Sigmoid colon (tissue), 6 donors: ENCODE measurements at regions not wholly inside any gene's neighbourhood (a gene's known extent, or its start where the extent isn't known, plus 50 kb on each side); places are given as distances from the start of the nearest gene placed in this dataset.

Source experiments
- DNase-seq: peaks from one replicate; pipeline ENCODE4 v3.0.0-alpha.2; 2019
- H3K27ac ChIP-seq, 4 donors: fragments of 200-600 bp; sonication (generic); one replicate each; pipeline ENCODE4 v1.5.1; 2016 to 2019; ENCODE audit warnings: mild to moderate bottlenecking in 1 of 4
- H3K27me3 ChIP-seq, 3 donors: fragments of 200-600 bp; sonication (generic); one replicate each; pipeline ENCODE4 v1.5.1; 2019; ENCODE audit warnings: mild to moderate bottlenecking in 1 of 3
- H3K36me3 ChIP-seq, 4 donors: fragments of 200-600 bp; sonication (generic); one replicate each; pipeline ENCODE4 v1.5.1; 2016 to 2019
- H3K4me1 ChIP-seq, 4 donors: fragments of 200-600 bp; sonication (generic); one replicate each; pipeline ENCODE4 v1.5.1; 2017 to 2019
- H3K4me3 ChIP-seq, 4 donors: fragments of 200-600 bp; sonication (generic); one replicate each; pipeline ENCODE4 v1.5.1; 2017 to 2019; ENCODE audit warnings: mild to moderate bottlenecking in 2 of 4, moderate library complexity in 1 of 4
- H3K9me3 ChIP-seq, 4 donors: fragments of 200-600 bp in 3 of 4; sonication (generic) in 3 of 4; one replicate each; pipeline versions ENCODE4 v1.5.1 to v1.6.1; 2013 to 2019
- CTCF ChIP-seq, 4 experiments: fragments of 450-650 bp in 3 of 4; fragments of 200-600 bp in 1 of 4; IDR thresholded peaks; one replicate each; pipeline ENCODE4 v1.5.1; 2016 to 2019; ENCODE audit warnings: antibody characterized with exemption in 4 of 4, mild to moderate bottlenecking in 3 of 4, moderate library complexity in 2 of 4
- EP300 ChIP-seq, 4 donors: sonication (generic); formaldehyde crosslinking; IDR thresholded peaks; one replicate each; pipeline ENCODE4 v1.6.1; 2017; ENCODE audit warnings: antibody characterized with exemption in 4 of 4
- POLR2A ChIP-seq, 2 donors: fragments of 450-650 bp; IDR thresholded peaks; one replicate each; pipeline ENCODE4 v1.6.1; 2016; ENCODE audit warnings: antibody characterized with exemption in 2 of 2, mild to moderate bottlenecking in 2 of 2, moderate library complexity in 2 of 2
- POLR2AphosphoS5 ChIP-seq, 4 donors: sonication (generic); formaldehyde crosslinking; IDR thresholded peaks; one replicate each; pipeline ENCODE4 v1.6.1; 2017; ENCODE audit warnings: antibody characterized with exemption in 4 of 4
- WGBS, 2 donors: extraction: QIAGEN DNeasy Blood & Tissue Kit; methylation state at CpG; one replicate each; pipeline ENCODE4 v1.1.7; 2013; 5-methylcytosine and 5-hydroxymethylcytosine counted together
- intact Hi-C: fragments of 100-400 bp; cut with DNase I; formaldehyde crosslinking; loops from one replicate; pipeline ENCODE4 v1.15.1; 2023
- donor health status: healthy with polysubstance abuse.
- donor health status: healthy.

- Histone ChIP-seq H3K27me3 (no peaks in the 10 kb centered on the region), H3K36me3 (no peaks in the 10 kb centered on the region), H3K4me3 (no peak overlapping the region), H3K27ac (no peak overlapping the region), H3K4me1 (no peaks in the 10 kb centered on the region), H3K9me3 (no peaks in the 10 kb centered on the region)
- intact Hi-C loops = no loop called here
- DNase-seq = no peak
- WGBS, 2 donors = 95 to 97% methylated on average over 6 of the region's 6 CpGs
- TF ChIP-seq CTCF (IDR thresholded peaks at IDR 0.05) (no peak), POLR2AphosphoS5 (IDR thresholded peaks at IDR 0.05) (no peak), POLR2A (IDR thresholded peaks at IDR 0.05) (no peak), EP300 (IDR thresholded peaks at IDR 0.05) (no peak)
Observed at GRCh38 chr5:27590503-27590902, 552.1 kb upstream of the CDH9 start.

- Histone ChIP-seq H3K4me1 (no peaks in the 10 kb centered on the region), H3K36me3 (no peaks in the 10 kb centered on the region), H3K27me3 (no peaks in the 10 kb centered on the region), H3K27ac (no peak overlapping the region), H3K9me3 (no peaks in the 10 kb centered on the region), H3K4me3 (no peak overlapping the region)
- TF ChIP-seq POLR2AphosphoS5 (IDR thresholded peaks at IDR 0.05) = no peak
- no peak for TF ChIP-seq POLR2A (IDR thresholded peaks at IDR 0.05)
- no peak for TF ChIP-seq EP300 (IDR thresholded peaks at IDR 0.05)
- no peak for TF ChIP-seq CTCF (IDR thresholded peaks at IDR 0.05)
- intact Hi-C loops = no loop called here
- DNase-seq = no peak
Observed at GRCh38 chr5:27578279-27578678, 539.9 kb upstream of the CDH9 start.

- Histone ChIP-seq H3K4me3 (no peak overlapping the region), H3K27me3 (no peaks in the 10 kb centered on the region), H3K36me3 (no peaks in the 10 kb centered on the region), H3K9me3 (no peaks in the 10 kb centered on the region), H3K4me1 (no peaks in the 10 kb centered on the region), H3K27ac (no peak overlapping the region)
- no peak for DNase-seq
- TF ChIP-seq POLR2A (IDR thresholded peaks at IDR 0.05) = no peak
- no peak for TF ChIP-seq EP300 (IDR thresholded peaks at IDR 0.05)
- intact Hi-C loops = no loop called here
- WGBS, 2 donors = 80 to 82% methylated on average over 4 of the region's 4 CpGs
Observed at GRCh38 chr5:27571681-27572080, 533.3 kb upstream of the CDH9 start.

GRCh38 chr5:27568811-27569210, 530.4 kb upstream of the CDH9 start:
- intact Hi-C loops = no loop called here
- Histone ChIP-seq H3K9me3 (no peaks in the 10 kb centered on the region), H3K27me3 (no peaks in the 10 kb centered on the region), H3K27ac (no peak overlapping the region), H3K36me3 (no peaks in the 10 kb centered on the region), H3K4me1 (no peaks in the 10 kb centered on the region), H3K4me3 (no peak overlapping the region)
- WGBS, 2 donors = 80 to 84% methylated on average over 2 of the region's 2 CpGs
- DNase-seq = no peak
- TF ChIP-seq POLR2AphosphoS5 (IDR thresholded peaks at IDR 0.05) = no peak
- no peak for TF ChIP-seq POLR2A (IDR thresholded peaks at IDR 0.05)
- TF ChIP-seq CTCF (IDR thresholded peaks at IDR 0.05) = no peak
- TF ChIP-seq EP300 (IDR thresholded peaks at IDR 0.05) = no peak

- TF ChIP-seq POLR2AphosphoS5 (IDR thresholded peaks at IDR 0.05) (no peak), CTCF (IDR thresholded peaks at IDR 0.05) (no peak), EP300 (IDR thresholded peaks at IDR 0.05) (no peak), POLR2A (IDR thresholded peaks at IDR 0.05) (no peak)
- intact Hi-C loops = no loop called here
- WGBS, 2 donors = 88 to 93% methylated on average over 16 of the region's 16 CpGs
- H3K36me3 ChIP-seq = no peaks in the 10 kb centered on the region
- H3K9me3 ChIP-seq = no peaks in the 10 kb centered on the region
- H3K27ac ChIP-seq = no peak overlapping the region
- H3K27me3 ChIP-seq = no peaks in the 10 kb centered on the region
- H3K4me3 ChIP-seq = no peak overlapping the region
- no peaks in the 10 kb centered on the region for H3K4me1 ChIP-seq
- DNase-seq = no peak
Observed at GRCh38 chr5:27561408-27561807, 523.0 kb upstream of the CDH9 start.
